HFFc6 (cell line): ENCODE measurements at regions not wholly inside any gene's neighbourhood (a gene's known extent, or its start where the extent isn't known, plus 50 kb on each side); places are given as distances from the start of the nearest gene placed in this dataset.
A peak's percentile ranks its signal among the peaks of the same experiment; 100 is the strongest.

ENCODE experiments used
- DNase-seq: peaks from one replicate; pipeline ENCODE4 v3.0.0-alpha.2; 2018
- H3K27ac Mint-ChIP-seq: 2 replicates; pipeline ENCODE4 v1.8.0; 2020; ENCODE audit warnings: mild to moderate bottlenecking, mixed read lengths
- H3K27me3 Mint-ChIP-seq: 2 replicates; pipeline ENCODE4 v1.8.0; 2021; ENCODE audit warnings: mild to moderate bottlenecking, moderate library complexity, mixed read lengths; ENCODE audit not compliant: insufficient read depth
- H3K36me3 Mint-ChIP-seq: 2 replicates; pipeline ENCODE4 v1.8.0; 2021; ENCODE audit warnings: low read depth, mixed read lengths
- H3K4me1 Mint-ChIP-seq: 2 replicates; pipeline ENCODE4 v1.8.0; 2020; ENCODE audit warnings: low read depth, mixed read lengths
- H3K4me3 Mint-ChIP-seq: 2 replicates; pipeline ENCODE4 v1.8.0; 2020; ENCODE audit warnings: mild to moderate bottlenecking, moderate library complexity, mixed read lengths
- H3K9me3 Mint-ChIP-seq: 2 replicates; pipeline ENCODE4 v1.8.0; 2020; ENCODE audit warnings: mild to moderate bottlenecking, mixed read lengths
- CTCF ChIP-seq: fragments of 200-600 bp; sonication (generic); IDR thresholded peaks from 2 replicates; pipeline ENCODE4 v1.5.0; 2021; ENCODE audit warnings: antibody characterized with exemption, mild to moderate bottlenecking

GRCh38 chr1:98143403-98143802 lies 222.6 kb upstream of the DPYD start:
- H3K9me3 Mint-ChIP-seq = no peaks in the 10 kb centered on the region
- H3K36me3 Mint-ChIP-seq = no peaks in the 10 kb centered on the region
- no peaks in the 10 kb centered on the region for H3K27me3 Mint-ChIP-seq
- H3K4me1 Mint-ChIP-seq = peaks cover 10% of the 10 kb centered on the region; the same call in 1 of the 2 replicates
- TF ChIP-seq CTCF = no peak
- no peak overlapping the region for H3K27ac Mint-ChIP-seq
- H3K4me3 Mint-ChIP-seq = no peak overlapping the region
- DNase-seq = no peak

- Mint-ChIP-seq H3K9me3 (no peaks in the 10 kb centered on the region), H3K27ac (peak overlapping the region; percentile 14; the same call in 1 of the 2 replicates), H3K36me3 (no peaks in the 10 kb centered on the region), H3K4me3 (no peak overlapping the region), H3K4me1 (peaks cover 37% of the 10 kb centered on the region), H3K27me3 (no peaks in the 10 kb centered on the region)
- DNase-seq = peak; percentile 22
- no peak for TF ChIP-seq CTCF
Observed at GRCh38 chr1:98133131-98133530, 212.3 kb upstream of the DPYD start.

- no peak for DNase-seq
- TF ChIP-seq CTCF = no peak
- no peaks in the 10 kb centered on the region for H3K27me3 Mint-ChIP-seq
- H3K4me1 Mint-ChIP-seq = peaks cover 33% of the 10 kb centered on the region
- no peak overlapping the region for H3K4me3 Mint-ChIP-seq
- H3K27ac Mint-ChIP-seq = no peak overlapping the region
- H3K9me3 Mint-ChIP-seq = no peaks in the 10 kb centered on the region
- H3K36me3 Mint-ChIP-seq = no peaks in the 10 kb centered on the region
Observed at GRCh38 chr1:98130408-98130807, 209.6 kb upstream of the DPYD start.

GRCh38 chr1:98129491-98129890 lies 208.7 kb upstream of the DPYD start:
- DNase-seq = no peak
- TF ChIP-seq CTCF = no peak
- H3K36me3 Mint-ChIP-seq = no peaks in the 10 kb centered on the region

GRCh38 chr1:98126740-98127139 lies 205.9 kb upstream of the DPYD start:
- Mint-ChIP-seq H3K4me3 (no peak overlapping the region), H3K4me1 (peaks cover 16% of the 10 kb centered on the region; the same call in 1 of the 2 replicates), H3K36me3 (peaks cover 7% of the 10 kb centered on the region; the same call in 1 of the 2 replicates), H3K27ac (no peak overlapping the region), H3K27me3 (no peaks in the 10 kb centered on the region), H3K9me3 (no peaks in the 10 kb centered on the region)
- DNase-seq = no peak
- TF ChIP-seq CTCF = no peak

More at GRCh38 chr1:98129491-98129890, 208.7 kb upstream of the DPYD start:
- Mint-ChIP-seq H3K9me3 (no peaks in the 10 kb centered on the region), H3K4me1 (peaks cover 28% of the 10 kb centered on the region), H3K27me3 (no peaks in the 10 kb centered on the region), H3K4me3 (no peak overlapping the region), H3K27ac (no peak overlapping the region)

- Mint-ChIP-seq H3K4me1 (peaks cover 15% of the 10 kb centered on the region; the same call in 1 of the 2 replicates), H3K27me3 (no peaks in the 10 kb centered on the region), H3K36me3 (peaks cover 7% of the 10 kb centered on the region; the same call in 1 of the 2 replicates), H3K4me3 (no peak overlapping the region), H3K27ac (no peak overlapping the region), H3K9me3 (no peaks in the 10 kb centered on the region)
- DNase-seq = no peak
- TF ChIP-seq CTCF = no peak
Observed at GRCh38 chr1:98121646-98122045, 200.8 kb upstream of the DPYD start.
